PFSK-1 (cell line): ENCODE measurements at regions not wholly inside any gene's neighbourhood (a gene's known extent, or its start where the extent isn't known, plus 50 kb on each side); places are given as distances from the start of the nearest gene placed in this dataset.

ENCODE experiments used
- FOXP2 ChIP-seq: optimal IDR thresholded peaks from 2 replicates; pipeline ENCODE3; 2011; ENCODE audit warnings: borderline replicate concordance, control low read depth, inconsistent platforms; ENCODE audit not compliant: insufficient read depth; ENCODE audit errors: extremely low read length, extremely low read depth
- POLR2AphosphoS5 ChIP-seq: IDR thresholded peaks from 2 replicates; pipeline ENCODE4 v1.6.1; 2012; ENCODE audit warnings: low read depth, mild to moderate bottlenecking, control low read depth, low read length, moderate library complexity
- SIN3A ChIP-seq: IDR thresholded peaks from 2 replicates; pipeline ENCODE4 v1.6.1; 2012; ENCODE audit warnings: mild to moderate bottlenecking, low read length, moderate library complexity, borderline replicate concordance; ENCODE audit not compliant: insufficient read depth
- TAF1 ChIP-seq: IDR thresholded peaks from 2 replicates; pipeline ENCODE4 v1.6.1; 2012; ENCODE audit warnings: low read length, control low read depth, borderline replicate concordance; ENCODE audit not compliant: insufficient read depth
- TF ChIP-seq, protein P1 (sequence below), 2 experiments: IDR thresholded peaks; 2 replicates each; pipeline versions ENCODE4 v1.6.1 to v1.8.0; 2011 to 2012; ENCODE audit warnings: low read depth in 2 of 2, low read length in 2 of 2, control low read depth in 1 of 2, inconsistent platforms in 1 of 2, mild to moderate bottlenecking in 1 of 2, moderate library complexity in 1 of 2; ENCODE audit not compliant: insufficient read depth in 1 of 2

DNA sequence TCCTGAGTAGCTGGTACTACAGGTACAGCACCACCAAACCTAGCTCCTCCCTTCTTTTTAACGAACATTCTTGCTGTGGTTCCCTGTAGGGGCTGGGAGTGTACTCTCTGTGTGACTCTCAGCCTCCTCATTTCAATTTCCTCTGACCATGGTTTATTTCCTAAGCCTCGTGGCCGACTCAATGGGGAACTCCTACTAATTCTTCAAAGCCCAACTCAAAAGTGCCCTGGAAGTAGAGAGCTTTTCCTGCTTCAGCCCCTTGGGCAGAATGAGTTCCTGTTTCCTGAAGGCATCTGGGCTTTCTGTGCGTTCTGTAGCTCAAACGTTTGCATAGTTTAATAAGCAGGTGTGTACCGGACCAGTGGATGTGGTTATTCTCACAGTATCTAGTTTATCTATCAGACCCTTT, 70.9 kb upstream of the ACOT11 start:
- TF ChIP-seq TAF1 = no peak
- TF ChIP-seq, protein P1, sequence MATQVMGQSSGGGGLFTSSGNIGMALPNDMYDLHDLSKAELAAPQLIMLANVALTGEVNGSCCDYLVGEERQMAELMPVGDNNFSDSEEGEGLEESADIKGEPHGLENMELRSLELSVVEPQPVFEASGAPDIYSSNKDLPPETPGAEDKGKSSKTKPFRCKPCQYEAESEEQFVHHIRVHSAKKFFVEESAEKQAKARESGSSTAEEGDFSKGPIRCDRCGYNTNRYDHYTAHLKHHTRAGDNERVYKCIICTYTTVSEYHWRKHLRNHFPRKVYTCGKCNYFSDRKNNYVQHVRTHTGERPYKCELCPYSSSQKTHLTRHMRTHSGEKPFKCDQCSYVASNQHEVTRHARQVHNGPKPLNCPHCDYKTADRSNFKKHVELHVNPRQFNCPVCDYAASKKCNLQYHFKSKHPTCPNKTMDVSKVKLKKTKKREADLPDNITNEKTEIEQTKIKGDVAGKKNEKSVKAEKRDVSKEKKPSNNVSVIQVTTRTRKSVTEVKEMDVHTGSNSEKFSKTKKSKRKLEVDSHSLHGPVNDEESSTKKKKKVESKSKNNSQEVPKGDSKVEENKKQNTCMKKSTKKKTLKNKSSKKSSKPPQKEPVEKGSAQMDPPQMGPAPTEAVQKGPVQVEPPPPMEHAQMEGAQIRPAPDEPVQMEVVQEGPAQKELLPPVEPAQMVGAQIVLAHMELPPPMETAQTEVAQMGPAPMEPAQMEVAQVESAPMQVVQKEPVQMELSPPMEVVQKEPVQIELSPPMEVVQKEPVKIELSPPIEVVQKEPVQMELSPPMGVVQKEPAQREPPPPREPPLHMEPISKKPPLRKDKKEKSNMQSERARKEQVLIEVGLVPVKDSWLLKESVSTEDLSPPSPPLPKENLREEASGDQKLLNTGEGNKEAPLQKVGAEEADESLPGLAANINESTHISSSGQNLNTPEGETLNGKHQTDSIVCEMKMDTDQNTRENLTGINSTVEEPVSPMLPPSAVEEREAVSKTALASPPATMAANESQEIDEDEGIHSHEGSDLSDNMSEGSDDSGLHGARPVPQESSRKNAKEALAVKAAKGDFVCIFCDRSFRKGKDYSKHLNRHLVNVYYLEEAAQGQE (IDR thresholded peaks at IDR 0.05; ENCODE audit: insufficient read depth in 1 of 2, low read depth in 2 of 2, low read length in 2 of 2) = no peak
- TF ChIP-seq SIN3A = no peak
- no peak for TF ChIP-seq FOXP2
- no peak for TF ChIP-seq POLR2AphosphoS5

DNA sequence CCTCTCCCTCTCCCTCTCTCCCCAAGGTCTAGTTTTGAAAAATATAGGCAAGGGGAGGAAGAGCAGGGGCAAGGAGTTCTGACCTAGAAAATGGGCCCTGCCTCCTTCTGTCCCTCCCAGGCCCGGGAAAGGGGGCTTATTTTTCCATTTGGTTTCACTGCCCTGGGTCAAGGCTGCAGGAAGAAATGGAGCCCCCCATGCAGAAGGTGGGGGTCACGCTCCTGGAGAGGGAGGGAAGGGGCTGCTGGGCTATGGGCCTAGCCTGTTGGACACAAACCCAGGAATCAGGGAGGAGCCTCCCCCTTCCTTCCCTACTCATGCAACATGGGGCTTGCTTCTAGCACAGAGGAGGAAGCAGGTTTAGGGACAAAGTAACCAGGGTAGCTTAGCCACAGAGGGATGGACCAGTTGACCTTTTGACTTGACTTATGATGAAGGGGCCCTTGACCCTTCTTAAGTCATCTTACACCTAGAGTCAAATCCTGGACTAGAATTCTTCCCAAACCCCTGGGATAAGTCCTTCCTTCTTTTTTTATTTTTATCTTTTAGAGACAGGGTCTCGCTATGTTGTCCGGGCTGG, 70.4 kb upstream of the SSBP3 start:
- no peak for TF ChIP-seq POLR2AphosphoS5
- TF ChIP-seq TAF1 = no peak
- no peak for TF ChIP-seq SIN3A
- TF ChIP-seq, protein P1 (IDR thresholded peaks at IDR 0.05; ENCODE audit: insufficient read depth in 1 of 2, low read depth in 2 of 2, low read length in 2 of 2) = no peak
- TF ChIP-seq FOXP2 = no peak

DNA sequence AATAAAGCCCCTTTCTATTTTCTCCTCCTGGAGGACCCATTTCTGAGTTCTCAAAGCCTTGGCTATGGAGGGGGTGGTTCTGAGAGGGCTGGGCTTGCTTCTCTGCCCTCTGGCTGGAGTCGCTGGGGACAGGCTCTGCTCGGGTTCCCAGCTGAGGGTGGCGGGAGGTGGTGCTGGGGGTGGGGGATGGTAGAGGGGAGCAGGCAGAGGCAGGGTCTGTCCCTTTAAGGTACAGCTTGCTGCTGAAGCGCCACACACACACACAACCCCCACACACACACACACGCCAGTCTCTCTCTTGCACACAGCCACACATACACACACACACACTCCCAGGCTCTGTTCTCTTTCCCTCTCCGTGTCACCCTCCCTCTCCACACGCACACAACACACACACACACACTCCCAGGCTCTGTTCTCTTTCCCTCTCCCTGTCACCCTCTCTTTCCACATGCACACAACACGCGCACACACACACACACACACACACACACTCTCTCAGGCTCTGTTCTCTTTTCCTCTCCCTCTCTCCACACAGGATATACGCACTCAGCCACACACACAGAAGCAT, 69.8 kb upstream of the SSBP3 start:
- TF ChIP-seq, protein P1 (IDR thresholded peaks at IDR 0.05; ENCODE audit: insufficient read depth in 1 of 2, low read depth in 2 of 2, low read length in 2 of 2) = no peak
- TF ChIP-seq POLR2AphosphoS5 = no peak
- TF ChIP-seq SIN3A = no peak
- TF ChIP-seq TAF1 = no peak
- TF ChIP-seq FOXP2 = no peak

DNA sequence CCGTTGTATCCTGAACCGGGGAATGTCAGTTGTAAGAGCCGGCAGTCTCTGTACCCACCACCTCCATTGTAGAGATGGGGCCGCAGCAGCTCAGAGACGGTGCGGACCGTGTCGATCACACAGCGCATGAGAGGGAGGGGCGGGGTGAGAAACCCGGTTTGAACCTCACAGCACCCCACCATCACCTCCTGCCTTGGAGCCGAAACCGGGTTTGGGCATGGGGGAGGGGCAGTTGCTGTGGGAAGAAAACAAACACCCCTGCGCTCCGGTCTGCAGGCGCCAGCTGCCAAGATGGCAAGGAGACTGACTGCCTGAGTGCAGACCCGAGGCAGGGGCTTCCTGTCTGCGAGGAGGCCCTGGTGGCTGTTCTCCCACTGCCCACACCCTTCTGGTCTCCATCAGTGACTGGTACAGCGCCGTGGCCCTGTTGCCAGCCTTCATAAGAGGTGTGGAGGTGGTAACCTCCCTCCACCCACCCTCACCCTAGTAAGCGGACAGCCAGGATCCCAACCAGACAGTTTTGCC, 69.2 kb upstream of the SSBP3 start:
- TF ChIP-seq, protein P1 (IDR thresholded peaks at IDR 0.05; ENCODE audit: insufficient read depth in 1 of 2, low read depth in 2 of 2, low read length in 2 of 2) = no peak
- TF ChIP-seq FOXP2 = no peak
- no peak for TF ChIP-seq SIN3A
- no peak for TF ChIP-seq POLR2AphosphoS5
- TF ChIP-seq TAF1 = no peak
